GM13977 (cell line): ENCODE measurements at regions not wholly inside any gene's neighbourhood (a gene's known extent, or its start where the extent isn't known, plus 50 kb on each side); places are given as distances from the start of the nearest gene placed in this dataset.

Experiments used
- DNase-seq: peaks from one replicate; pipeline ENCODE4 v3.0.0; 2012; ENCODE audit warnings: low spot score
- in situ Hi-C: fragments of 300-500 bp; cut with MboI; formaldehyde crosslinking; loops from one replicate; pipeline ENCODE4 v1.12.0; 2022; ENCODE audit warnings: low sequenced_read_pairs, low pct_unique_long_range_greater_than_20kb, mixed read lengths, inconsistent platforms; ENCODE audit not compliant: unreplicated experiment
- TF ChIP-seq, protein P1 (sequence below): IDR thresholded peaks from 2 replicates; pipeline ENCODE4 v1.5.1; 2012; ENCODE audit warnings: mild to moderate bottlenecking, control low read depth; ENCODE audit not compliant: insufficient read depth; ENCODE audit errors: extremely low read depth, missing control alignments

DNA sequence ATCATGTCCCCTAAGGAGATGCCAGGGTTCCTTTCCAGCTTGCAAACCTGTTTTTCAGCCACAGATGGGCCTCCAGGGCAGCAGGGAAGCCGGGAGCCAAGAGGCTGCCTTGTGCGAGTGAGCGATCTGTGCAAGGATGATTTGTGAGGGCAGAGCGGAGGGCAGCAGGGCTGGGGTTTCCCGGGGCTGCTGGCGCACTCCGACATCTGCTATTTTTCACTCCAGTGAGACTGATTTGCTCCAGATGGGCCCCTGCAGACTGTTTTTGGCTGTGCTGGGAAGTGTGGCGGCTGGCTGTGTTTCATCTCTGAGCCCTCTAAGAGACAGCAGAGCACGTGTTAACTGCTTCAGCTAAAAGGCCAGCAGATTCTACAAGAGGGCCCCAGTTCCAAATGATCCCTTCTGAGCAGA, 466.2 kb downstream of the TYW1 start:
- no peak for DNase-seq
- TF ChIP-seq, protein P1, sequence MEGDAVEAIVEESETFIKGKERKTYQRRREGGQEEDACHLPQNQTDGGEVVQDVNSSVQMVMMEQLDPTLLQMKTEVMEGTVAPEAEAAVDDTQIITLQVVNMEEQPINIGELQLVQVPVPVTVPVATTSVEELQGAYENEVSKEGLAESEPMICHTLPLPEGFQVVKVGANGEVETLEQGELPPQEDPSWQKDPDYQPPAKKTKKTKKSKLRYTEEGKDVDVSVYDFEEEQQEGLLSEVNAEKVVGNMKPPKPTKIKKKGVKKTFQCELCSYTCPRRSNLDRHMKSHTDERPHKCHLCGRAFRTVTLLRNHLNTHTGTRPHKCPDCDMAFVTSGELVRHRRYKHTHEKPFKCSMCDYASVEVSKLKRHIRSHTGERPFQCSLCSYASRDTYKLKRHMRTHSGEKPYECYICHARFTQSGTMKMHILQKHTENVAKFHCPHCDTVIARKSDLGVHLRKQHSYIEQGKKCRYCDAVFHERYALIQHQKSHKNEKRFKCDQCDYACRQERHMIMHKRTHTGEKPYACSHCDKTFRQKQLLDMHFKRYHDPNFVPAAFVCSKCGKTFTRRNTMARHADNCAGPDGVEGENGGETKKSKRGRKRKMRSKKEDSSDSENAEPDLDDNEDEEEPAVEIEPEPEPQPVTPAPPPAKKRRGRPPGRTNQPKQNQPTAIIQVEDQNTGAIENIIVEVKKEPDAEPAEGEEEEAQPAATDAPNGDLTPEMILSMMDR: no peak
- in situ Hi-C loops: no loop called here

DNA sequence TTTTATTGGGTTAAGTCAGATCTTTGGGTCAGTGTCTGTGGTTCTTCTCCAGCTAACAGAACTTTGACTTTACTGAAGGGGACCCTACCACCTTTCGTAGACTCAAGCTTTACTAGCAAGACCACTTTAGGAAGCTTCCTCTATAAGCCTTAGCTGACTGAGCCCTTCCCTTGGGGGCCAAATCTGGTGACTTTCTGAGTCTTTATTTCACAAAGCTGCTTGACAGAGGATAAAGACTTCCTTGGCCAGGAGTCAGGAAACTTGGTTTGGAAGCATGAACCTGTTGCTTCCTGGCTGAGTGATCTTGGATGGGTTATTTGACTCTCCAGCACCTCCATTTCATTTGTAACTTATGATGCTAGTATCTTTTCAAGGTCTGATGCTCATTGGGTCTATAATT, 466.7 kb downstream of the TYW1 start:
- TF ChIP-seq, protein P1: no peak
- in situ Hi-C loops: no loop called here
- DNase-seq: no peak

DNA sequence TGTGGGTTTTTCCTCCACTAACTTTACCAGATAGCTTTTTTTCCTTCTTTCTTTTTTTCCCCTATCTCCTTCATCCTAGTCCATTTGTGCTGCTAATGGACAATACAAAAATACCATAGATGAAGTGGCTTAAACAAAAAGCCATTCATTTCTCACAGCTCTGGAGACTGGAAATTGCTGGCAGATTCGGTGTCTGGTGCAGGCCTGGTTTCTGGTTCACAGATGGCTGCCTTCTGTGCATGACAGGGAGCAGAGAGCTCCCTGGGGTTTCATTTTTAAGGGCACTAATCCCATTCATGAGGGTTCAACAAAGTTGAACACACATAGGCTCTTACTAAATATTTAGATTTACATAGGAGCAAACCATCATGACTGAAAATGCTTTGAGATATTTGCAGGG, 467.4 kb downstream of the TYW1 start:
- in situ Hi-C loops: no loop called here

DNA sequence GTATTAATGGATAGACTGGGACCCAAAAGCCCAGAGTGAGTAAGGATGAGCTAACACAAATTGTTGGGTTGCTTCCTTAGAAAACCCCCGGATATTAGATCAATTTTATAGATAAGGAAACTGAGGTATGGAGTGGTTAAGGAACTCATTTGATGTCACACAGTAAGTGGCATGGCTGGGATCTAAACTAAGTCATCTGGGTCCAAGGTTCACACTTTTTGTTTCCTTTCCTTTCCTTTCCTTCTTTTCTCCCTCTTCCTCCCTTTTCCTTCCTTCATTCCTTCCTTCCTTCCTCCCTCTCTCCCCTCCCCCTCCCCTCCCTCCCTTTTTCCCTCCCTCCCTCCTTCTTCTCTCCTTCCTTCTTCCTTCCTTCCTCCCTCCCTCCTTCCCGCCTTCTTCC, 469.5 kb downstream of the TYW1 start:
- in situ Hi-C loops: no loop called here
- TF ChIP-seq, protein P1: no peak
- DNase-seq: no peak

More for the DNA sequence above, 467.4 kb downstream of the TYW1 start:
- DNase-seq: no peak
- TF ChIP-seq, protein P1: no peak

DNA sequence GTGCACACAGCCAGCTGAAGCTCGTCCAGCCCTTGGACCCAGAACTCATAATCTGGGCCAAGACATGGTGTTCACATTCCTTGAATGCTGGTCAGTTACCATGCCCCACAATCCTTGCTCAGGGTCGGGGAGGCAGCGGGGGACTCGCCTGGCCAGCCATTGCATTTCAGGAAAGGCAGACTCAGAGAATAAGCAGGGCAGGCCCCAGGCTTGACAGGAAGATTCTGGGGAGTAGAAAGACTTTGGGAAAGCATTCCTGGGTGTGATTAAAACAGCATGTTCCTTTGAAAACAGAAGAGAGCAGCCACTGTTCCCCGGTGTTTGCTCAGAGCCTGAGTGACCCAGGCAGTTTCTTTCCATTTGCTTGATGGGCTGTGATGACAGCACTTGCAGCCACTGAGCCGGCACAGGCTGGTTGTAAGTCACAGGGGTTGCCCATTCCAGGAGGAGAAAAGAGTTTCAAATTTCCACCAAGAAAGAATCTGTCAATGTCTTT, 473.7 kb downstream of the TYW1 start:
- no peak for DNase-seq
- TF ChIP-seq, protein P1: no peak
- in situ Hi-C loops: no loop called here

DNA sequence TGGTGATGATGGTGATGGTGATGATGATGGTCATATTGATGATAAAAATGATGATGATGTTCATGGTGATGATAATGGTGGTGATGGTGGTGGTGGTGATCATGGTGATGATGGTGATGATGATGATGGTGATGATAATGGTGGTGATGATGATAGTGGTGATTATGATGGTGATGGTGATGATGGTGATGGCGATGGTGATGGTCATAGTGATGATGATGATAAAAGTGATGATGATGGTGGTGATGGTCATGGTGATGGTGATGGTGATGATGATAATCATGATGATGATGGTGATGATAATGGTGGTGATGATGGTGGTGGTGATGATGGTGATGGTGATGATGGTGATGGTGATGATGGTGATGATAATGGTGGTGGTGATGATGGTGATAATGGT, 478.7 kb downstream of the TYW1 start:
- TF ChIP-seq, protein P1: no peak
- in situ Hi-C loops: no loop called here
- DNase-seq: no peak

DNA sequence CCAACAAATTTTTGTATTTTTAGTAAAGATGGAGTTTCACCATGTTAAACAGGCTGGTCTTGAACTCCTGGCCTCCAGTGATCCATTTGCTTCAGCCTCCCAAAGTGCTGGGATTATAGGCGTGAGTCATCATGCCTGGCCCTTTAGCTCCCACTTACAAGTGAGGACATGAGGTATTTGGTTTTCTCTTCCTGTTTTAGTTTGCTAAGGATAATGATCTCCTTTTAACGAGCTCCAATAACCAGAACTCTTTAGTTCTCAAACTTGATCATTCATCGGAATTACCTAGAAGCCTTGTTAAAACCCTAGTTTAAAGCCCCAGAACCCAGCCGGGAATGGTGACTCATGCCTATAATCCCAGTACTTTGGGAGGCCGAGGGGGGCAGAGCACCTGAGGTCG, 481.4 kb downstream of the TYW1 start:
- DNase-seq: no peak
- TF ChIP-seq, protein P1: no peak
- in situ Hi-C loops: no loop called here
